ENCODE measurements at regions not wholly inside any gene's neighbourhood (a gene's known extent, or its start where the extent isn't known, plus 50 kb on each side); places are given as distances from the start of the nearest gene placed in this dataset.

DNA sequence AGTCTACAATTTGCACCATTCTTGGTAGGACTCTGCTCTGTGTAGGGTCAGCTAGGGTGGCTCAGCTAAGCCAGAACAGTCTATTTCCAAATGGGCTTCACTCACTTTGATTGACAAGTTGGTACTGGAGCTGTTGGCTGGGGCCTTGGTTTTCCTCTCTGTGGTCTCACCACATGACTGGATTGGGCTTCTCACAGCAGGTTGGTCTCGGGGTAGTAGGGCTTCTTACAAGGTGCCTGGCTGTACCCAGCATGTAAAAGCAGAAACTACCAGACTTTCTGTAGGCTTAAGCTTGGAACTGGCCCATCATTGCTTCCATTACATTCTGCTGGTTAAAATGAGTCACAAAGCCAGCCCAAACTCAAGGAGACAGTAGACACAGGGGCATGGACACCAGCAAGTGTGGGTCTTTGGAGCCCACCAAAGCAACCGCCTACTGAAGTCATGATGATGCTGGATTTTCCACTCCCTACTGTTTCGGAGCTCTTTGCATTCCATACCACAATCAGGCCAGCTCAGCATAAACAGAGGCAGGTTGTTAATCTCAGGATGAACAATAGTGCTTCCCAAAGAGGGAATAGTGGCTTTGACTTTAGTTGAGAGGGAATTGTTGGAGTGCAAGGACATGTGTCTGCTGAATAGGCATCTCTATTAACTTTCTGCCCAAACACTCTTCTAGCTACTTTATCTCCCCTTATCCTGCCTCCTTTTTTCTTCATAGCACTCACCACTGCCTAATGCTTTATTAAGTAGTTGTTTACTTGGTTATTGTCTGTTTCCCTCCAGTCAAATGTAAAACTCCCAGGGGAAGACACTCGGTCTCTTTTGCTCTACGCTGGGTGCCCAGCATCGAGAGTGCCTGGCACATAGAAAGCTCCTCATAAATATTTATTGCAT lies 78.0 kb upstream of the RARB start:
- TF ChIP-seq, protein P1, sequence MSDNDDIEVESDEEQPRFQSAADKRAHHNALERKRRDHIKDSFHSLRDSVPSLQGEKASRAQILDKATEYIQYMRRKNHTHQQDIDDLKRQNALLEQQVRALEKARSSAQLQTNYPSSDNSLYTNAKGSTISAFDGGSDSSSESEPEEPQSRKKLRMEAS (IDR thresholded peaks at IDR 0.05; ENCODE audit: low read depth, low read length) = no peak
- TF ChIP-seq, protein P2, sequence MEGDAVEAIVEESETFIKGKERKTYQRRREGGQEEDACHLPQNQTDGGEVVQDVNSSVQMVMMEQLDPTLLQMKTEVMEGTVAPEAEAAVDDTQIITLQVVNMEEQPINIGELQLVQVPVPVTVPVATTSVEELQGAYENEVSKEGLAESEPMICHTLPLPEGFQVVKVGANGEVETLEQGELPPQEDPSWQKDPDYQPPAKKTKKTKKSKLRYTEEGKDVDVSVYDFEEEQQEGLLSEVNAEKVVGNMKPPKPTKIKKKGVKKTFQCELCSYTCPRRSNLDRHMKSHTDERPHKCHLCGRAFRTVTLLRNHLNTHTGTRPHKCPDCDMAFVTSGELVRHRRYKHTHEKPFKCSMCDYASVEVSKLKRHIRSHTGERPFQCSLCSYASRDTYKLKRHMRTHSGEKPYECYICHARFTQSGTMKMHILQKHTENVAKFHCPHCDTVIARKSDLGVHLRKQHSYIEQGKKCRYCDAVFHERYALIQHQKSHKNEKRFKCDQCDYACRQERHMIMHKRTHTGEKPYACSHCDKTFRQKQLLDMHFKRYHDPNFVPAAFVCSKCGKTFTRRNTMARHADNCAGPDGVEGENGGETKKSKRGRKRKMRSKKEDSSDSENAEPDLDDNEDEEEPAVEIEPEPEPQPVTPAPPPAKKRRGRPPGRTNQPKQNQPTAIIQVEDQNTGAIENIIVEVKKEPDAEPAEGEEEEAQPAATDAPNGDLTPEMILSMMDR (IDR thresholded peaks at IDR 0.05; ENCODE audit: low read depth, low read length) = no peak

Measured in NB4 (cell line).